ENCODE measurements at regions not wholly inside any gene's neighbourhood (a gene's known extent, or its start where the extent isn't known, plus 50 kb on each side); places are given as distances from the start of the nearest gene placed in this dataset.

GRCh38 chr11:98289617-98290263, 731.0 kb upstream of the CNTN5 start:
- no peak for TF ChIP-seq CTCF (IDR thresholded peaks at IDR 0.05)
- no peak for TF ChIP-seq EZH2 (IDR thresholded peaks at IDR 0.05; ENCODE audit: borderline replicate concordance, insufficient read depth, low read depth, low read length, poor library complexity, severe bottlenecking)
